OCI-LY3 (cell line): ENCODE measurements at regions not wholly inside any gene's neighbourhood (a gene's known extent, or its start where the extent isn't known, plus 50 kb on each side); places are given as distances from the start of the nearest gene placed in this dataset.

ENCODE experiments used
- H2AFZ ChIP-seq: fragments of 200-600, 300-600 bp; shearing (Covaris generic); 2 replicates; pipeline ENCODE4 v1.6.0; 2014; ENCODE audit warnings: antibody characterized with exemption, low read depth, low read length
- H3K27ac ChIP-seq: fragments of 200-600, 300-600 bp; sonication (generic); 2 replicates; pipeline ENCODE4 v1.5.1; 2014; ENCODE audit warnings: mild to moderate bottlenecking, low read length, moderate library complexity, mixed read lengths
- H3K27me3 ChIP-seq: fragments of 200-600, 300-600 bp; sonication (generic); 2 replicates; pipeline ENCODE4 v1.6.1; 2014; ENCODE audit warnings: low read depth, low read length, mixed read lengths
- H3K36me3 ChIP-seq: fragments of 200-600, 300-600 bp; sonication (generic); replicated peaks from 2 replicates; pipeline ENCODE3; 2014; ENCODE audit warnings: low read depth, low read length, mixed read lengths
- H3K4me1 ChIP-seq: fragments of 300-600, 200-600 bp; sonication (generic); 2 replicates; pipeline ENCODE4 v1.6.1; 2014; ENCODE audit warnings: low read length, mixed read lengths
- H3K4me2 ChIP-seq: fragments of 200-600, 300-600 bp; sonication (generic); 2 replicates; pipeline ENCODE4 v1.6.1; 2014; ENCODE audit warnings: low read length, mixed read lengths
- H3K4me3 ChIP-seq: fragments of 300-600, 200-600 bp; sonication (generic); 2 replicates; pipeline ENCODE4 v1.5.1; 2014; ENCODE audit warnings: antibody characterized with exemption, mild to moderate bottlenecking, low read length, moderate library complexity
- H3K79me2 ChIP-seq: fragments of 300-600, 200-600 bp; shearing (Covaris generic); 2 replicates; pipeline ENCODE4 v1.6.1; 2014; ENCODE audit warnings: mild to moderate bottlenecking, low read length, mixed read lengths
- H3K9ac ChIP-seq: fragments of 300-600, 200-600 bp; shearing (Covaris generic); 2 replicates; pipeline ENCODE4 v1.6.0; 2014; ENCODE audit warnings: mild to moderate bottlenecking, low read length, moderate library complexity
- H3K9me3 ChIP-seq: fragments of 200-600, 300-600 bp; shearing (Covaris generic); 2 replicates; pipeline ENCODE4 v1.6.1; 2014; ENCODE audit warnings: low read length, mixed read lengths; ENCODE audit not compliant: insufficient read depth
- H4K20me1 ChIP-seq: fragments of 200-600, 300-600 bp; sonication (generic); 2 replicates; pipeline ENCODE4 v1.6.1; 2016; ENCODE audit warnings: low read length, mixed read lengths; ENCODE audit not compliant: insufficient read depth
- CTCF ChIP-seq: fragments of 200-600, 300-600 bp; sonication (generic); IDR thresholded peaks from 2 replicates; pipeline ENCODE4 v1.5.1; 2014; ENCODE audit warnings: antibody characterized with exemption, low read length, low read depth
- EZH2phosphoT487 ChIP-seq: fragments of 200-600 bp; shearing (Covaris generic); IDR thresholded peaks from 2 replicates; pipeline ENCODE4 v1.6.1; 2018; ENCODE audit warnings: antibody characterized with exemption, mixed run types, low read depth

DNA sequence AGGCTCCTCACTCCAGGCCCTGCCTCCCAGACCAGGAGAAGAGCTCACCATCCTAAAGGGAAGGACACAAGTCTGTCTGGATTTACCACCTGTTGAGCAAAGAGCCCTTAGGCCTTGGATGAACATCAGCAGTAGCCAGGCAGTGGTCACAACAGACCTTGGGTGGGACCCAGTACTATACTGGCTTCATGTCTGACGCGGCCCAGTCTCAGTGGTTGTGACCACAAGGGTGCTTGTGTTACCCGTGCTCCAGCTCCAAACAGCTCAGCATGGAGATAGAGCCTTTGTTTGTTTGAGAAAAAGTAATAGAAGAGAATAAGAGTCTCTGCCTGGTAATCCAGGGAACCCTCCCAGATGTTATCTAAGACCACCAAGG, 617.4 kb downstream of the BRINP1 start:
- Histone ChIP-seq H3K4me1 (no peaks in the 10 kb centered on the region), H4K20me1 (no peaks in the 10 kb centered on the region), H2AFZ (no peak overlapping the region), H3K27ac (no peak overlapping the region), H3K27me3 (no peaks in the 10 kb centered on the region), H3K36me3 (no peaks in the 10 kb centered on the region), H3K4me2 (no peak overlapping the region), H3K9me3 (no peaks in the 10 kb centered on the region), H3K79me2 (no peaks in the 10 kb centered on the region), H3K4me3 (no peak overlapping the region), H3K9ac (no peak overlapping the region)
- TF ChIP-seq CTCF (no peak), EZH2phosphoT487 (no peak)

DNA sequence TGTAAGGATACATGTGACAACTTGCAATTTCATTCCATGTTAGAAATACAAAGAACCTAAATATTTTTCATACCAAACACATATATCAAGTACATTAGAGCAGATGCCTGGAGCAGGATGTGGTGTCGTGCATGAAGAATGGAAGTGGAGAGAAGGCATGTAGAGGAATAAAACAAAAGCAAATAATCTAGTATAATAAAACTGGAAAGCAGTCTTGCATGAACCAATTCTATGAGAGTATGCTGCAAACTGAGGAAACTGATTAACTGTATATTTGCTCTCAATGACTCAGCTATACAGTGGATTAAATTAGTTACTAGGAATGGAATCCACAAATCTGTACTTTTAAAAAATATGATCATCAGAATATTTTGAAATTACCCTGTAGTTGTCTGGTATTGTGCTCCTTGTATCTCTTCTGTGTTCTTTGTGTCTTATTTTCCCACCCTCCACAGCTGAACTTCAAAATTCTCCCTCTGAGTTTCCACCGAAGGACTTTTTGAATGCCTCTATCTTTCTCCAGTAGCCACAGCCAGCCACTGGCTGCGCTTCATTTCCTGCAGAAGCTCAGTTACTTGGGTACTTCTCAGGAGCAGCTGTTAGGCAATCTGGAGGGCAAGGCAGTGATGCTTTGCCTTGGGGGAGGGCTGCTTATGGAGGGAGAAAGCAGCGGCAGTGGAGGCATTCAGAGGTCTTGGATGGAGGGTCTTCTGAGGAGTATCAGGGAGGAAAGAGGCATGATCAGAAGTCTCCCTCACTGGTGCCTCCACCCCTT, 608.0 kb downstream of the BRINP1 start:
- TF ChIP-seq CTCF, result no peak
- Histone ChIP-seq H3K36me3 (no peaks in the 10 kb centered on the region), H3K9me3 (no peaks in the 10 kb centered on the region), H3K4me3 (no peak overlapping the region), H3K9ac (no peak overlapping the region), H3K27me3 (no peaks in the 10 kb centered on the region), H3K79me2 (no peaks in the 10 kb centered on the region), H3K4me2 (no peak overlapping the region), H4K20me1 (no peaks in the 10 kb centered on the region), H3K27ac (no peak overlapping the region), H3K4me1 (no peaks in the 10 kb centered on the region), H2AFZ (no peak overlapping the region)

DNA sequence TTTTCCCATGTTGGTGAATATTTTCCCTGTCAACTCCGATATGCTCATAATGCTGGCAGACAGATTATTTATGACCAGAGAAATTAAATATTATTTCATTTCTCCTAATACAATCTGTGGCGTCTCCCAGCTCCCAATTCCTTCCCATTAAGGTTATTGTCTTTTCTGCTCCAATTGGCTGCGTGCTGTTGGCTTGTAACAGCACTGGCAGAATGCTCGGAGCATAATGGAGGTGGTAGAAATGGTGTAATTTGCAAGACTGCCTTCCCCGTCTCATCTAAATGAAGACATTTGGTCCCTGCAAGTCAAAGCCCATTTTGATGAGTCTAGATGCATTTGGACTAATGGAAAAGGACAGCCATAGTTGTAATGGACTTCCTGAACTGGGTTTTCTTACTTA, 601.7 kb downstream of the BRINP1 start:
- H3K4me3 ChIP-seq, result no peak overlapping the region
- no peaks in the 10 kb centered on the region for H3K79me2 ChIP-seq
- no peak overlapping the region for H2AFZ ChIP-seq
- H3K36me3 ChIP-seq, result no peaks in the 10 kb centered on the region
- no peaks in the 10 kb centered on the region for H3K27me3 ChIP-seq
- H3K4me1 ChIP-seq, result no peaks in the 10 kb centered on the region
- no peak overlapping the region for H3K9ac ChIP-seq
- H3K27ac ChIP-seq, result no peak overlapping the region
- TF ChIP-seq EZH2phosphoT487, result no peak
- TF ChIP-seq CTCF, result no peak
- H3K9me3 ChIP-seq, result no peaks in the 10 kb centered on the region
- no peak overlapping the region for H3K4me2 ChIP-seq
- H4K20me1 ChIP-seq, result no peaks in the 10 kb centered on the region

GRCh38 chr9:118782790-118783463, 586.3 kb downstream of the BRINP1 start:
- H3K4me2 ChIP-seq, result no peak overlapping the region
- no peaks in the 10 kb centered on the region for H3K9me3 ChIP-seq
- no peak overlapping the region for H3K27ac ChIP-seq
- H3K4me1 ChIP-seq, result no peaks in the 10 kb centered on the region
- H3K79me2 ChIP-seq, result no peaks in the 10 kb centered on the region
- H2AFZ ChIP-seq, result no peak overlapping the region
- H3K4me3 ChIP-seq, result no peak overlapping the region
- no peaks in the 10 kb centered on the region for H3K27me3 ChIP-seq
- H3K9ac ChIP-seq, result no peak overlapping the region
- H4K20me1 ChIP-seq, result no peaks in the 10 kb centered on the region
- H3K36me3 ChIP-seq, result no peaks in the 10 kb centered on the region
- TF ChIP-seq EZH2phosphoT487, result no peak
- no peak for TF ChIP-seq CTCF
